H1 (cell line): ENCODE measurements at regions not wholly inside any gene's neighbourhood (a gene's known extent, or its start where the extent isn't known, plus 50 kb on each side); places are given as distances from the start of the nearest gene placed in this dataset.
"Not testable (repeated sequence)": the region's sequence is repeated elsewhere in the genome, so short reads cannot be mapped to it uniquely, and the experiment has no call there.

Source experiments
- CTCF ChIP-seq, 3 experiments: IDR thresholded peaks; 1 replicate in 2 of 3; 2 replicates in 1 of 3; pipeline versions ENCODE4 v1.5.1 to v1.6.1; 2011; ENCODE audit warnings: low read length in 3 of 3, mild to moderate bottlenecking in 3 of 3, inconsistent platforms in 2 of 3, low read depth in 1 of 3, moderate library complexity in 1 of 3; ENCODE audit not compliant: insufficient read depth in 1 of 3; ENCODE audit errors: control extremely low read depth in 1 of 3
- PHF8 ChIP-seq: fragments of 200-600 bp; sonication (generic); conservative IDR thresholded peaks from 2 replicates; pipeline ENCODE4 v1.7.1; 2012; ENCODE audit warnings: low read depth, mild to moderate bottlenecking, inconsistent platforms, low read length, moderate library complexity
- POLR2AphosphoS5 ChIP-seq: IDR thresholded peaks from 2 replicates; pipeline ENCODE4 v1.6.1; 2011; ENCODE audit warnings: low read depth, low read length
- RAD21 ChIP-seq, 2 experiments: IDR thresholded peaks in 1 of 2; conservative IDR thresholded peaks in 1 of 2; 2 replicates each; pipeline ENCODE4 v1.6.1; 2011; ENCODE audit warnings: low read depth in 2 of 2, low read length in 2 of 2, improper control_type of control experiment in 1 of 2, inconsistent platforms in 1 of 2, mild to moderate bottlenecking in 1 of 2, moderate library complexity in 1 of 2
- TAF1 ChIP-seq: IDR thresholded peaks from 2 replicates; pipeline ENCODE4 v1.6.1; 2011; ENCODE audit warnings: mild to moderate bottlenecking, low read depth, low read length

GRCh38 chr11:38595359-38596016 lies 1997.5 kb upstream of the RAG2 start:
- TF ChIP-seq RAD21 (IDR thresholded peaks at IDR 0.05 in 1 of 2, conservative IDR thresholded peaks at IDR 0.05 in 1 of 2; ENCODE audit: low read depth in 2 of 2, low read length in 2 of 2); CTCF (IDR thresholded peaks at IDR 0.05; ENCODE audit: control extremely low read depth in 1 of 3, insufficient read depth in 1 of 3, low read depth in 1 of 3, low read length in 3 of 3); TAF1; POLR2AphosphoS5; PHF8: not testable (repeated sequence)
